K562 (cell line): ENCODE measurements at regions not wholly inside any gene's neighbourhood (a gene's known extent, or its start where the extent isn't known, plus 50 kb on each side); places are given as distances from the start of the nearest gene placed in this dataset.
A peak's percentile ranks its signal among the peaks of the same experiment; 100 is the strongest.

Experiments used
- CXXC5 ChIP-seq: fragments of 250-450 bp; sonication (Bioruptor Pico); IDR thresholded peaks from 2 replicates; pipeline ENCODE4 v1.8.0; 2022; ENCODE audit warnings: inconsistent platforms, mild to moderate bottlenecking, moderate library complexity
- ESRRA ChIP-seq: fragments of 450-650 bp; IDR thresholded peaks from 2 replicates; pipeline ENCODE4 v1.6.1; 2014; ENCODE audit warnings: low read depth, mild to moderate bottlenecking, moderate library complexity, borderline replicate concordance
- HNRNPUL1 ChIP-seq: fragments of 200-400 bp; formaldehyde crosslinking; IDR thresholded peaks from 2 replicates; pipeline ENCODE4 v1.6.1; 2017; ENCODE audit warnings: low read length
- PPARD ChIP-seq: fragments of 250-450 bp; sonication (Bioruptor Pico); IDR thresholded peaks from 2 replicates; pipeline ENCODE4 v1.8.0; 2022; ENCODE audit warnings: inconsistent platforms, mild to moderate bottlenecking, moderate library complexity
- SMAD1 ChIP-seq: fragments of 150-350 bp; IDR thresholded peaks from 2 replicates; pipeline ENCODE4 v1.6.1; 2014; ENCODE audit warnings: low read length, low read depth; ENCODE audit not compliant: partially characterized antibody
- ZNF766 ChIP-seq: fragments of 200-800 bp; sonication (Bioruptor generic); conservative IDR thresholded peaks from 2 replicates; pipeline ENCODE4 v1.6.1; 2016; ENCODE audit warnings: missing genetic modification characterization, missing compliant biosample characterization
- TF ChIP-seq, protein P1 (sequence below): fragments of 250-450 bp; sonication (Bioruptor Pico); IDR thresholded peaks from 2 replicates; pipeline ENCODE4 v1.4.0; 2020
- TF ChIP-seq, protein P2 (sequence below): fragments of 450-650 bp; formaldehyde crosslinking; IDR thresholded peaks from 2 replicates; pipeline ENCODE4 v1.4.0; 2020; ENCODE audit warnings: mild to moderate bottlenecking, mixed read lengths

DNA sequence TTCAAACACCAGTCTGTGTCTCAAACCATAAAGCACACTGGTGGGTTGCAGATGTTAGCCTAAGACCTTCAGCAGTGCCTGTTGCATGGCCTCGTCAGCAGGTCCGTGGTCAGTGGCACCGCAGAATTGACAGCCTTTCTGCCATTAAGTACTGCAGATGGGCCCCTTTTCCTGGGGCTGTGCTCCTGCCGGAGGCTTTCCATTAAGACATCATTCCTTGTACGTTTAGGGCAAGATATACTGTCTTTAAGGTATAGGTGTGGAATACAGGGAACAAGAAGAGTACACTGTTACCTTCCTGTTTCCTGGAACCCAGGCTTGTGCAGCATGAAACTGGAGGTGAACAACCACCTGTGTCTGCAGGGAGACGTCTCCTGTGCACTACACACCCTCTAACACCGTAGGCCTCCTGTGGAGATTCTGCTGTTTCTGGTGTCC lies 67.9 kb upstream of the WDR1 start (continued):
- TF ChIP-seq, protein P1, sequence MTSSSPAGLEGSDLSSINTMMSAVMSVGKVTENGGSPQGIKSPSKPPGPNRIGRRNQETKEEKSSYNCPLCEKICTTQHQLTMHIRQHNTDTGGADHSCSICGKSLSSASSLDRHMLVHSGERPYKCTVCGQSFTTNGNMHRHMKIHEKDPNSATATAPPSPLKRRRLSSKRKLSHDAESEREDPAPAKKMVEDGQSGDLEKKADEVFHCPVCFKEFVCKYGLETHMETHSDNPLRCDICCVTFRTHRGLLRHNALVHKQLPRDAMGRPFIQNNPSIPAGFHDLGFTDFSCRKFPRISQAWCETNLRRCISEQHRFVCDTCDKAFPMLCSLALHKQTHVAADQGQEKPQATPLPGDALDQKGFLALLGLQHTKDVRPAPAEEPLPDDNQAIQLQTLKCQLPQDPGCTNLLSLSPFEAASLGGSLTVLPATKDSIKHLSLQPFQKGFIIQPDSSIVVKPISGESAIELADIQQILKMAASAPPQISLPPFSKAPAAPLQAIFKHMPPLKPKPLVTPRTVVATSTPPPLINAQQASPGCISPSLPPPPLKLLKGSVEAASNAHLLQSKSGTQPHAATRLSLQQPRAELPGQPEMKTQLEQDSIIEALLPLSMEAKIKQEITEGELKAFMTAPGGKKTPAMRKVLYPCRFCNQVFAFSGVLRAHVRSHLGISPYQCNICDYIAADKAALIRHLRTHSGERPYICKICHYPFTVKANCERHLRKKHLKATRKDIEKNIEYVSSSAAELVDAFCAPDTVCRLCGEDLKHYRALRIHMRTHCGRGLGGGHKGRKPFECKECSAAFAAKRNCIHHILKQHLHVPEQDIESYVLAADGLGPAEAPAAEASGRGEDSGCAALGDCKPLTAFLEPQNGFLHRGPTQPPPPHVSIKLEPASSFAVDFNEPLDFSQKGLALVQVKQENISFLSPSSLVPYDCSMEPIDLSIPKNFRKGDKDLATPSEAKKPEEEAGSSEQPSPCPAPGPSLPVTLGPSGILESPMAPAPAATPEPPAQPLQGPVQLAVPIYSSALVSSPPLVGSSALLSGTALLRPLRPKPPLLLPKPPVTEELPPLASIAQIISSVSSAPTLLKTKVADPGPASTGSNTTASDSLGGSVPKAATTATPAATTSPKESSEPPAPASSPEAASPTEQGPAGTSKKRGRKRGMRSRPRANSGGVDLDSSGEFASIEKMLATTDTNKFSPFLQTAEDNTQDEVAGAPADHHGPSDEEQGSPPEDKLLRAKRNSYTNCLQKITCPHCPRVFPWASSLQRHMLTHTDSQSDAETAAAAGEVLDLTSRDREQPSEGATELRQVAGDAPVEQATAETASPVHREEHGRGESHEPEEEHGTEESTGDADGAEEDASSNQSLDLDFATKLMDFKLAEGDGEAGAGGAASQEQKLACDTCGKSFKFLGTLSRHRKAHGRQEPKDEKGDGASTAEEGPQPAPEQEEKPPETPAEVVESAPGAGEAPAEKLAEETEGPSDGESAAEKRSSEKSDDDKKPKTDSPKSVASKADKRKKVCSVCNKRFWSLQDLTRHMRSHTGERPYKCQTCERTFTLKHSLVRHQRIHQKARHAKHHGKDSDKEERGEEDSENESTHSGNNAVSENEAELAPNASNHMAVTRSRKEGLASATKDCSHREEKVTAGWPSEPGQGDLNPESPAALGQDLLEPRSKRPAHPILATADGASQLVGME (CRISPR knock-in tag) = 0 out of 2 replicates have a peak, but pooled peaks have one; percentile 69
- TF ChIP-seq PPARD (no peak), ZNF766 (CRISPR knock-in tag) (no peak), ESRRA (no peak), CXXC5 (peak; percentile 47; the same call in 1 of the 2 replicates), SMAD1 (peak; percentile 20), HNRNPUL1 (no peak)
- TF ChIP-seq, protein P2, sequence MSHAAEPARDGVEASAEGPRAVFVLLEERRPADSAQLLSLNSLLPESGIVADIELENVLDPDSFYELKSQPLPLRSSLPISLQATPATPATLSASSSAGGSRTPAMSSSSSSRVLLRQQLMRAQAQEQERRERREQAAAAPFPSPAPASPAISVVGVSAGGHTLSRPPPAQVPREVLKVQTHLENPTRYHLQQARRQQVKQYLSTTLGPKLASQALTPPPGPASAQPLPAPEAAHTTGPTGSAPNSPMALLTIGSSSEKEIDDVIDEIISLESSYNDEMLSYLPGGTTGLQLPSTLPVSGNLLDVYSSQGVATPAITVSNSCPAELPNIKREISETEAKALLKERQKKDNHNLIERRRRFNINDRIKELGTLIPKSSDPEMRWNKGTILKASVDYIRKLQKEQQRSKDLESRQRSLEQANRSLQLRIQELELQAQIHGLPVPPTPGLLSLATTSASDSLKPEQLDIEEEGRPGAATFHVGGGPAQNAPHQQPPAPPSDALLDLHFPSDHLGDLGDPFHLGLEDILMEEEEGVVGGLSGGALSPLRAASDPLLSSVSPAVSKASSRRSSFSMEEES (CRISPR knock-in tag) = no peak
